Neural cell (in vitro differentiated cells): ENCODE measurements at regions not wholly inside any gene's neighbourhood (a gene's known extent, or its start where the extent isn't known, plus 50 kb on each side); places are given as distances from the start of the nearest gene placed in this dataset.

Source experiments
- H2AFZ ChIP-seq: fragments of 200-600, 300-800 bp; sonication (generic), shearing (Covaris generic); 2 replicates; pipeline ENCODE4 v1.6.0; 2014; ENCODE audit warnings: low read depth, mild to moderate bottlenecking, antibody characterized with exemption, low read length, moderate library complexity
- H3F3A ChIP-seq: fragments of 200-600 bp; shearing (Covaris generic); 2 replicates; pipeline ENCODE4 v1.6.1; 2016; ENCODE audit warnings: mild to moderate bottlenecking, moderate library complexity, mixed read lengths, antibody characterized with exemption, low read length; ENCODE audit not compliant: insufficient read depth, poor library complexity, severe bottlenecking
- H3K27ac ChIP-seq: fragments of 200-600, 300-800 bp; sonication (generic), shearing (Covaris generic); 2 replicates; pipeline ENCODE4 v1.5.1; 2014; ENCODE audit warnings: mild to moderate bottlenecking, low read length, moderate library complexity
- H3K27me3 ChIP-seq: fragments of 300-800, 200-600 bp; sonication (generic), shearing (Covaris generic); 2 replicates; pipeline ENCODE4 v1.6.0; 2014; ENCODE audit warnings: mild to moderate bottlenecking, low read depth, low read length, moderate library complexity; ENCODE audit not compliant: insufficient read depth
- H3K36me3 ChIP-seq: fragments of 300-800, 200-600 bp; sonication (generic), shearing (Covaris generic); 2 replicates; pipeline ENCODE4 v1.5.1; 2014; ENCODE audit warnings: mild to moderate bottlenecking, antibody characterized with exemption, low read length, moderate library complexity; ENCODE audit not compliant: insufficient read depth
- H3K4me2 ChIP-seq: fragments of 300-800, 200-600 bp; sonication (generic), shearing (Covaris generic); 2 replicates; pipeline ENCODE4 v1.6.0; 2014; ENCODE audit warnings: mild to moderate bottlenecking, low read length
- H3K4me3 ChIP-seq: fragments of 300-800, 200-600 bp; sonication (generic), shearing (Covaris generic); 2 replicates; pipeline ENCODE4 v1.5.1; 2014; ENCODE audit warnings: mild to moderate bottlenecking, low read length, moderate library complexity
- H3K79me2 ChIP-seq: fragments of 200-600 bp; shearing (Covaris generic); replicated peaks from 2 replicates; pipeline ENCODE4 v1.6.0; 2014; ENCODE audit warnings: mild to moderate bottlenecking, low read length, moderate library complexity; ENCODE audit not compliant: insufficient read depth
- H3K9ac ChIP-seq: fragments of 300-800, 200-600 bp; sonication (generic), shearing (Covaris generic); 2 replicates; pipeline ENCODE4 v1.6.1; 2016; ENCODE audit warnings: mild to moderate bottlenecking, low read length, mixed read lengths
- H3K9me2 ChIP-seq: fragments of 200-600 bp; shearing (Covaris generic); 2 replicates; pipeline ENCODE4 v1.6.1; 2016; ENCODE audit warnings: mild to moderate bottlenecking, low read length, mixed read lengths; ENCODE audit not compliant: insufficient read depth
- H3K9me3 ChIP-seq: fragments of 200-600, 300-800 bp; sonication (generic), shearing (Covaris generic); 2 replicates; pipeline ENCODE4 v1.6.1; 2016; ENCODE audit warnings: mild to moderate bottlenecking, mixed run types, low read length, moderate library complexity, mixed read lengths
- H4K20me1 ChIP-seq: fragments of 200-600 bp; shearing (Covaris generic); 2 replicates; pipeline ENCODE4 v1.6.1; 2016; ENCODE audit warnings: mild to moderate bottlenecking, mixed run types; ENCODE audit not compliant: insufficient read depth
- EP300 ChIP-seq: fragments of 450-650 bp; conservative IDR thresholded peaks from 2 replicates; pipeline ENCODE4 v1.6.1; 2014; ENCODE audit warnings: antibody characterized with exemption, mild to moderate bottlenecking, moderate library complexity; ENCODE audit not compliant: poor library complexity, severe bottlenecking
- EZH2 ChIP-seq: fragments of 200-600, 300-800 bp; shearing (Covaris generic), sonication (generic); IDR thresholded peaks from 2 replicates; pipeline ENCODE4 v1.6.1; 2014; ENCODE audit warnings: antibody characterized with exemption, low read length, borderline replicate concordance, mild to moderate bottlenecking; ENCODE audit not compliant: insufficient read depth, poor library complexity, severe bottlenecking
- MXI1 ChIP-seq: fragments of 450-650 bp; conservative IDR thresholded peaks from 2 replicates; pipeline ENCODE4 v1.6.1; 2014; ENCODE audit warnings: antibody characterized with exemption, mild to moderate bottlenecking; ENCODE audit not compliant: poor library complexity, severe bottlenecking
- POLR2AphosphoS5 ChIP-seq: IDR thresholded peaks from 2 replicates; pipeline ENCODE4 v1.6.1; 2012
- RAD21 ChIP-seq: fragments of 450-650 bp; conservative IDR thresholded peaks from 2 replicates; pipeline ENCODE4 v1.6.1; 2014; ENCODE audit warnings: antibody characterized with exemption, mild to moderate bottlenecking, moderate library complexity
- SMC3 ChIP-seq: fragments of 450-650 bp; conservative IDR thresholded peaks from 2 replicates; pipeline ENCODE4 v1.6.1; 2014; ENCODE audit warnings: antibody characterized with exemption, mild to moderate bottlenecking, moderate library complexity; ENCODE audit not compliant: poor library complexity
- TAF1 ChIP-seq: IDR thresholded peaks from 2 replicates; pipeline ENCODE4 v1.6.1; 2012; ENCODE audit warnings: low read depth
- TF ChIP-seq, protein P1 (sequence below): fragments of 450-650 bp; IDR thresholded peaks from 2 replicates; pipeline ENCODE4 v1.5.1; 2014; ENCODE audit warnings: antibody characterized with exemption, mild to moderate bottlenecking, moderate library complexity; ENCODE audit not compliant: poor library complexity, severe bottlenecking
- TF ChIP-seq, protein P2 (sequence below): IDR thresholded peaks from 2 replicates; pipeline ENCODE4 v1.6.1; 2012; ENCODE audit warnings: borderline replicate concordance

DNA sequence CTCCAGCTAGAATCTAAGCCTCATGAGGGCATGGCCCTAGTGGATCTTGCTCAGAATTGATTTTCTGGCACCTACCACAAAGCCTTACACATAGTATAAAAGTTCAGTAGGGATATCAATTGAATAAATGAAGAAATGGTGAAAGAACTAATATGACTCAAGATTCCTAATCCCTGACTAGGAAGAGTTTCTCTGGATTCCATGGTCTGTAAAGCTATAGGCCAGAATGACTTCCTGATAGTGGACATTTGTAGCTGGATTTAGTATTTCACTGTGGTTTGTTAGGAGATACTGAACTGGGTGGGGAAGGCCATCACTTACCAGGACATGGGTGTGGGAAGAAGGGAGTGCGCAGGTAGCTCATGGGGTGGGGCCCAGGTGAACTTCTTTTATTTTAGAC is 168.9 kb downstream of the RAP2B start:
- H3F3A ChIP-seq: no peaks in the 10 kb centered on the region
- no peak overlapping the region for H3K4me2 ChIP-seq
- TF ChIP-seq TAF1 (no peak), EZH2 (no peak), RAD21 (no peak), POLR2AphosphoS5 (no peak), SMC3 (no peak), MXI1 (no peak)
- TF ChIP-seq, protein P1, sequence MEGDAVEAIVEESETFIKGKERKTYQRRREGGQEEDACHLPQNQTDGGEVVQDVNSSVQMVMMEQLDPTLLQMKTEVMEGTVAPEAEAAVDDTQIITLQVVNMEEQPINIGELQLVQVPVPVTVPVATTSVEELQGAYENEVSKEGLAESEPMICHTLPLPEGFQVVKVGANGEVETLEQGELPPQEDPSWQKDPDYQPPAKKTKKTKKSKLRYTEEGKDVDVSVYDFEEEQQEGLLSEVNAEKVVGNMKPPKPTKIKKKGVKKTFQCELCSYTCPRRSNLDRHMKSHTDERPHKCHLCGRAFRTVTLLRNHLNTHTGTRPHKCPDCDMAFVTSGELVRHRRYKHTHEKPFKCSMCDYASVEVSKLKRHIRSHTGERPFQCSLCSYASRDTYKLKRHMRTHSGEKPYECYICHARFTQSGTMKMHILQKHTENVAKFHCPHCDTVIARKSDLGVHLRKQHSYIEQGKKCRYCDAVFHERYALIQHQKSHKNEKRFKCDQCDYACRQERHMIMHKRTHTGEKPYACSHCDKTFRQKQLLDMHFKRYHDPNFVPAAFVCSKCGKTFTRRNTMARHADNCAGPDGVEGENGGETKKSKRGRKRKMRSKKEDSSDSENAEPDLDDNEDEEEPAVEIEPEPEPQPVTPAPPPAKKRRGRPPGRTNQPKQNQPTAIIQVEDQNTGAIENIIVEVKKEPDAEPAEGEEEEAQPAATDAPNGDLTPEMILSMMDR: no peak
- TF ChIP-seq, protein P2, sequence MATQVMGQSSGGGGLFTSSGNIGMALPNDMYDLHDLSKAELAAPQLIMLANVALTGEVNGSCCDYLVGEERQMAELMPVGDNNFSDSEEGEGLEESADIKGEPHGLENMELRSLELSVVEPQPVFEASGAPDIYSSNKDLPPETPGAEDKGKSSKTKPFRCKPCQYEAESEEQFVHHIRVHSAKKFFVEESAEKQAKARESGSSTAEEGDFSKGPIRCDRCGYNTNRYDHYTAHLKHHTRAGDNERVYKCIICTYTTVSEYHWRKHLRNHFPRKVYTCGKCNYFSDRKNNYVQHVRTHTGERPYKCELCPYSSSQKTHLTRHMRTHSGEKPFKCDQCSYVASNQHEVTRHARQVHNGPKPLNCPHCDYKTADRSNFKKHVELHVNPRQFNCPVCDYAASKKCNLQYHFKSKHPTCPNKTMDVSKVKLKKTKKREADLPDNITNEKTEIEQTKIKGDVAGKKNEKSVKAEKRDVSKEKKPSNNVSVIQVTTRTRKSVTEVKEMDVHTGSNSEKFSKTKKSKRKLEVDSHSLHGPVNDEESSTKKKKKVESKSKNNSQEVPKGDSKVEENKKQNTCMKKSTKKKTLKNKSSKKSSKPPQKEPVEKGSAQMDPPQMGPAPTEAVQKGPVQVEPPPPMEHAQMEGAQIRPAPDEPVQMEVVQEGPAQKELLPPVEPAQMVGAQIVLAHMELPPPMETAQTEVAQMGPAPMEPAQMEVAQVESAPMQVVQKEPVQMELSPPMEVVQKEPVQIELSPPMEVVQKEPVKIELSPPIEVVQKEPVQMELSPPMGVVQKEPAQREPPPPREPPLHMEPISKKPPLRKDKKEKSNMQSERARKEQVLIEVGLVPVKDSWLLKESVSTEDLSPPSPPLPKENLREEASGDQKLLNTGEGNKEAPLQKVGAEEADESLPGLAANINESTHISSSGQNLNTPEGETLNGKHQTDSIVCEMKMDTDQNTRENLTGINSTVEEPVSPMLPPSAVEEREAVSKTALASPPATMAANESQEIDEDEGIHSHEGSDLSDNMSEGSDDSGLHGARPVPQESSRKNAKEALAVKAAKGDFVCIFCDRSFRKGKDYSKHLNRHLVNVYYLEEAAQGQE: no peak
- no peaks in the 10 kb centered on the region for H3K27me3 ChIP-seq
- no peaks in the 10 kb centered on the region for H3K36me3 ChIP-seq
- H3K79me2 ChIP-seq: no peaks in the 10 kb centered on the region
- no peak overlapping the region for H2AFZ ChIP-seq
- H3K27ac ChIP-seq: no peak overlapping the region
- H3K9me3 ChIP-seq: no peaks in the 10 kb centered on the region
- H4K20me1 ChIP-seq: no peaks in the 10 kb centered on the region
- no peaks in the 10 kb centered on the region for H3K9me2 ChIP-seq
- H3K4me3 ChIP-seq: no peak overlapping the region
- no peak overlapping the region for H3K9ac ChIP-seq

DNA sequence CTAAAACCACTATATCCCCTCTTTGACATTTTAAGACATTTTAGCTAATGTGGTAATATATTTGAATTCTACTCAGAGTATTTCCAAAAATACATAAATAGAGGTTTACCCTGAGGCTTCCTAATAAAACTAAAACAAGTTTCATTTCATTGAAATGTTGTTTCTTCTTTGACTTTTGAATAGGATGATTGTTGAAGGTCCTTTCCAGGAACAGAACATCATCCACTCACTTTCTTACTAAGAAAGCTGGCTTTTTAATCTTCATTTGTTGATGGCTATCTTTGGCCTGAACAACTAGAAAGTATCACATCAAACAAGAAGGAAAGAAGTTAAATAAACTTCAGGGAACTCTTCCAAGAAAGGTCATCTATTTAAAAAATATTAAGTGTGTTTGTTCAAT is 169.7 kb downstream of the RAP2B start:
- Histone ChIP-seq H3K9me3 (no peaks in the 10 kb centered on the region), H2AFZ (no peak overlapping the region)
- TF ChIP-seq POLR2AphosphoS5: no peak
- no peak for TF ChIP-seq TAF1
- TF ChIP-seq, protein P1: no peak
- TF ChIP-seq EZH2: no peak
- no peak for TF ChIP-seq MXI1
- no peak for TF ChIP-seq EP300
- TF ChIP-seq SMC3: no peak
- TF ChIP-seq, protein P2: no peak
- TF ChIP-seq RAD21: no peak

More for the DNA sequence above, 169.7 kb downstream of the RAP2B start:
- H3K27me3 ChIP-seq: no peaks in the 10 kb centered on the region
- H3F3A ChIP-seq: no peaks in the 10 kb centered on the region
- H3K27ac ChIP-seq: no peak overlapping the region
- H3K4me2 ChIP-seq: no peak overlapping the region
- H4K20me1 ChIP-seq: no peaks in the 10 kb centered on the region
- no peaks in the 10 kb centered on the region for H3K9me2 ChIP-seq
- no peak overlapping the region for H3K9ac ChIP-seq
- no peaks in the 10 kb centered on the region for H3K36me3 ChIP-seq
- H3K79me2 ChIP-seq: no peaks in the 10 kb centered on the region
- H3K4me3 ChIP-seq: no peak overlapping the region
